Inferior parietal cortex (tissue), 1 donor: ENCODE measurements at regions not wholly inside any gene's neighbourhood (a gene's known extent, or its start where the extent isn't known, plus 50 kb on each side); places are given as distances from the start of the nearest gene placed in this dataset.
"Not testable (repeated sequence)": the region's sequence is repeated elsewhere in the genome, so short reads cannot be mapped to it uniquely, and the experiment has no call there.

ENCODE experiments used
- DNase-seq: peaks from one replicate; pipeline ENCODE4 v3.0.0-alpha.2; 2016; ENCODE audit errors: extremely low spot score

- no peak for DNase-seq
Observed at GRCh38 chrX:30008031-30008430, 207.3 kb upstream of the MAGEB2 start.

- no peak for DNase-seq
Observed at GRCh38 chrX:30010471-30010870, 204.9 kb upstream of the MAGEB2 start.

GRCh38 chrX:30015440-30015839 lies 199.9 kb upstream of the MAGEB2 start:
- DNase-seq, result no peak

- DNase-seq, result no peak
Observed at GRCh38 chrX:30027636-30028035, 187.7 kb upstream of the MAGEB2 start.

GRCh38 chrX:30036406-30036805 lies 179.0 kb upstream of the MAGEB2 start:
- not testable (repeated sequence) for DNase-seq

- DNase-seq, result no peak
Observed at GRCh38 chrX:30039768-30040167, 175.6 kb upstream of the MAGEB2 start.

GRCh38 chrX:30060718-30061117 lies 154.6 kb upstream of the MAGEB2 start:
- DNase-seq, result peak; percentile 17

- no peak for DNase-seq
Observed at GRCh38 chrX:30065226-30065625, 150.1 kb upstream of the MAGEB2 start.

- no peak for DNase-seq
Observed at GRCh38 chrX:30067677-30068076, 147.7 kb upstream of the MAGEB2 start.

- no peak for DNase-seq
Observed at GRCh38 chrX:30085571-30085970, 129.8 kb upstream of the MAGEB2 start.

- DNase-seq, result no peak
Observed at GRCh38 chrX:30111431-30111830, 103.9 kb upstream of the MAGEB2 start.

GRCh38 chrX:30141966-30142365 lies 73.4 kb upstream of the MAGEB2 start:
- DNase-seq, result peak; percentile 2

GRCh38 chrX:30144221-30144620 lies 71.1 kb upstream of the MAGEB2 start:
- DNase-seq, result no peak

- DNase-seq, result no peak
Observed at GRCh38 chrX:30144971-30145731, 70.2 kb upstream of the MAGEB2 start.

- no peak for DNase-seq
Observed at GRCh38 chrX:30147996-30148643, 67.2 kb upstream of the MAGEB2 start.

GRCh38 chrX:30149206-30149605 lies 66.2 kb upstream of the MAGEB2 start:
- not testable (repeated sequence) for DNase-seq

- no peak for DNase-seq
Observed at GRCh38 chrX:30150196-30150895, 65.0 kb upstream of the MAGEB2 start.

- DNase-seq, result no peak
Observed at GRCh38 chrX:30151964-30152363, 63.4 kb upstream of the MAGEB2 start.

- DNase-seq, result no peak
Observed at GRCh38 chrX:30153175-30153880, 62.0 kb upstream of the MAGEB2 start.

GRCh38 chrX:30153881-30154260 lies 61.5 kb upstream of the MAGEB2 start:
- no peak for DNase-seq

- DNase-seq, result no peak
Observed at GRCh38 chrX:30156009-30156408, 59.4 kb upstream of the MAGEB2 start.

GRCh38 chrX:30156880-30157560 lies 58.3 kb upstream of the MAGEB2 start:
- DNase-seq, result no peak
